Naive thymus-derived CD4-positive, alpha-beta T cell (primary cell): ENCODE measurements at regions not wholly inside any gene's neighbourhood (a gene's known extent, or its start where the extent isn't known, plus 50 kb on each side); places are given as distances from the start of the nearest gene placed in this dataset.

Experiments
- ATAC-seq: fragments of 150-1000 bp; cut with Tn5 transposase; 2 replicates; pipeline ENCODE4 v1.10.0; 2021; ENCODE audit warnings: mild to moderate bottlenecking, moderate library complexity
- CTCF ChIA-PET: fragments of 350-600 bp; sonication (Branson Sonifier 250); formaldehyde crosslinking; loops from one replicate; lab custom pipeline; 2021; ENCODE audit warnings: antibody characterized with exemption; lab: Charles Lee
- POLR2A ChIA-PET: fragments of 350-600 bp; sonication (Branson Sonifier 250); formaldehyde crosslinking; loops from one replicate; lab custom pipeline; 2021; ENCODE audit warnings: antibody characterized with exemption, inconsistent platforms; lab: Charles Lee
- DNase-seq, 9 donors: peaks; one replicate each; pipeline versions ENCODE4 v3.0.0 to v3.0.0-alpha.2; 2020 to 2022; ENCODE audit warnings: mixed read lengths in 1 of 9
- H3K27ac ChIP-seq: one replicate; pipeline ENCODE4 v1.7.0; 2013; ENCODE audit warnings: mild to moderate bottlenecking, low read depth, low read length, moderate library complexity
- H3K27me3 ChIP-seq, 2 donors: one replicate each; pipeline ENCODE4 v1.7.0; 2013; ENCODE audit warnings: low read length in 2 of 2, mild to moderate bottlenecking in 2 of 2, moderate library complexity in 2 of 2; ENCODE audit not compliant: control insufficient read depth in 2 of 2, insufficient read depth in 2 of 2
- H3K36me3 ChIP-seq, 3 experiments: 1 replicate in 2 of 3; 2 replicates in 1 of 3; pipeline ENCODE4 v1.7.0; 2013; ENCODE audit warnings: low read length in 3 of 3, mild to moderate bottlenecking in 3 of 3, moderate library complexity in 1 of 3; ENCODE audit not compliant: insufficient read depth in 3 of 3, control insufficient read depth in 2 of 3
- H3K4me1 ChIP-seq, 2 donors: one replicate each; pipeline ENCODE4 v1.7.0; 2013; ENCODE audit warnings: low read length in 2 of 2, mild to moderate bottlenecking in 2 of 2, moderate library complexity in 1 of 2; ENCODE audit not compliant: control insufficient read depth in 2 of 2, insufficient read depth in 2 of 2
- H3K4me3 ChIP-seq: 2 replicates; pipeline ENCODE4 v1.7.0; 2013; ENCODE audit warnings: mild to moderate bottlenecking, low read length
- H3K9me3 ChIP-seq, 3 experiments: 1 replicate in 2 of 3; 2 replicates in 1 of 3; pipeline ENCODE4 v1.7.0; 2013; ENCODE audit warnings: low read length in 3 of 3; ENCODE audit not compliant: control insufficient read depth in 2 of 3
- H3K27ac Mint-ChIP-seq, 9 donors: one replicate each; pipeline ENCODE4 v1.8.0; 2020 to 2022; ENCODE audit warnings: mixed read lengths in 9 of 9, mild to moderate bottlenecking in 8 of 9, moderate library complexity in 5 of 9, inconsistent platforms in 2 of 9
- H3K27me3 Mint-ChIP-seq, 5 donors: one replicate each; pipeline ENCODE4 v1.8.0; 2021 to 2022; ENCODE audit warnings: mixed read lengths in 5 of 5, mild to moderate bottlenecking in 1 of 5
- H3K36me3 Mint-ChIP-seq, 5 donors: one replicate each; pipeline ENCODE4 v1.8.0; 2020 to 2022; ENCODE audit warnings: mixed read lengths in 5 of 5, mild to moderate bottlenecking in 3 of 5, inconsistent platforms in 1 of 5
- H3K4me1 Mint-ChIP-seq, 7 donors: one replicate each; pipeline ENCODE4 v1.8.0; 2020 to 2022; ENCODE audit warnings: mixed read lengths in 7 of 7, mild to moderate bottlenecking in 3 of 7, inconsistent platforms in 1 of 7
- H3K4me3 Mint-ChIP-seq, 10 donors: one replicate each; pipeline ENCODE4 v1.8.0; 2020 to 2022; ENCODE audit warnings: mild to moderate bottlenecking in 10 of 10, mixed read lengths in 10 of 10, moderate library complexity in 6 of 10, inconsistent platforms in 2 of 10
- H3K9me3 Mint-ChIP-seq, 11 donors: one replicate each; pipeline ENCODE4 v1.8.0; 2020 to 2022; ENCODE audit warnings: mixed read lengths in 11 of 11, mild to moderate bottlenecking in 4 of 11, inconsistent platforms in 1 of 11, moderate library complexity in 1 of 11
- intact Hi-C, 2 donors: fragments of 100-400 bp; cut with micrococcal nuclease; formaldehyde crosslinking; loops; one replicate each; pipeline ENCODE4 v1.15.1; 2023

- POLR2A ChIA-PET = no interaction called here
- no peak for ATAC-seq
Observed at GRCh38 chr1:29761159-29761928, 525.0 kb downstream of the PTPRU start.

GRCh38 chr1:29760067-29760564, 523.8 kb downstream of the PTPRU start:
- Histone ChIP-seq H3K27me3 (peaks cover 0 to 4% of the 10 kb centered on the region in 2 donors), H3K27ac (no peak overlapping the region), H3K4me3 (no peak overlapping the region), H3K4me1 (no peaks in the 10 kb centered on the region), H3K36me3 (no peaks in the 10 kb centered on the region), H3K9me3 (no peaks in the 10 kb centered on the region)
- H3K4me3 Mint-ChIP-seq = no peak overlapping the region
- no peaks in the 10 kb centered on the region for H3K36me3 Mint-ChIP-seq
- ChIA-PET POLR2A (no interaction called here), CTCF (interaction anchor here (0.6 kb wide), 1 partner anchor 653 kb away, joined by 3 read pairs; no protein-coding TSS in a partner anchor)
- ATAC-seq = no peak
- peaks cover 0 to 2% (median 0%) of the 10 kb centered on the region in 7 donors for H3K4me1 Mint-ChIP-seq
- no peak overlapping the region for H3K27ac Mint-ChIP-seq
- DNase-seq = no peak
- intact Hi-C loops = no loop called here
- peaks cover 0 to 6% (median 0%) of the 10 kb centered on the region in 11 donors for H3K9me3 Mint-ChIP-seq
- H3K27me3 Mint-ChIP-seq = peaks cover 16 to 38% (median 27%) of the 10 kb centered on the region in 5 donors

More at GRCh38 chr1:29761159-29761928, 525.0 kb downstream of the PTPRU start:
- no peak overlapping the region for H3K4me3 ChIP-seq
- CTCF ChIA-PET = no interaction called here
- no peaks in the 10 kb centered on the region for H3K36me3 ChIP-seq
- peaks cover 18 to 50% (median 32%) of the 10 kb centered on the region in 5 donors for H3K27me3 Mint-ChIP-seq
- H3K9me3 Mint-ChIP-seq = peaks cover 0 to 6% (median 0%) of the 10 kb centered on the region in 11 donors
- no peak overlapping the region for H3K27ac Mint-ChIP-seq
- H3K27ac ChIP-seq = no peak overlapping the region
- peaks cover 0 to 4% of the 10 kb centered on the region in 2 donors for H3K27me3 ChIP-seq
- DNase-seq = no peak
- H3K4me1 ChIP-seq = no peaks in the 10 kb centered on the region
- intact Hi-C loops = no loop called here
- H3K4me1 Mint-ChIP-seq = peaks cover 0 to 2% (median 0%) of the 10 kb centered on the region in 7 donors
- no peaks in the 10 kb centered on the region for H3K36me3 Mint-ChIP-seq
- H3K4me3 Mint-ChIP-seq = no peak overlapping the region
- H3K9me3 ChIP-seq = no peaks in the 10 kb centered on the region

GRCh38 chr1:29758781-29759499, 522.6 kb downstream of the PTPRU start:
- ATAC-seq (no peak), DNase-seq (no peak)
- H3K4me1 Mint-ChIP-seq = peaks cover 0 to 2% (median 0%) of the 10 kb centered on the region in 7 donors
- H3K9me3 Mint-ChIP-seq = peaks cover 0 to 6% (median 0%) of the 10 kb centered on the region in 11 donors
- Histone ChIP-seq H3K9me3 (no peaks in the 10 kb centered on the region), H3K27ac (no peak overlapping the region), H3K36me3 (no peaks in the 10 kb centered on the region), H3K4me3 (no peak overlapping the region), H3K27me3 (peaks cover 0 to 4% of the 10 kb centered on the region in 2 donors), H3K4me1 (no peaks in the 10 kb centered on the region)
- intact Hi-C loops = no loop called here
- CTCF ChIA-PET = no interaction called here
- POLR2A ChIA-PET = no interaction called here
- peaks cover 6 to 26% (median 17%) of the 10 kb centered on the region in 5 donors for H3K27me3 Mint-ChIP-seq
- no peak overlapping the region for H3K27ac Mint-ChIP-seq
- no peaks in the 10 kb centered on the region for H3K36me3 Mint-ChIP-seq
- H3K4me3 Mint-ChIP-seq = no peak overlapping the region

- Histone ChIP-seq H3K27ac (no peak overlapping the region), H3K4me3 (no peak overlapping the region), H3K4me1 (no peaks in the 10 kb centered on the region), H3K36me3 (no peaks in the 10 kb centered on the region), H3K27me3 (peaks cover 0 to 4% of the 10 kb centered on the region in 2 donors), H3K9me3 (no peaks in the 10 kb centered on the region)
- no peaks in the 10 kb centered on the region for H3K36me3 Mint-ChIP-seq
- no peak overlapping the region for H3K4me3 Mint-ChIP-seq
- intact Hi-C loops = no loop called here
- POLR2A ChIA-PET = no interaction called here
- H3K4me1 Mint-ChIP-seq = peaks cover 0 to 2% (median 0%) of the 10 kb centered on the region in 7 donors
- peaks cover 0 to 3% (median 0%) of the 10 kb centered on the region in 11 donors for H3K9me3 Mint-ChIP-seq
- CTCF ChIA-PET = no interaction called here
- ATAC-seq (no peak), DNase-seq (no peak)
- no peak overlapping the region for H3K27ac Mint-ChIP-seq
- H3K27me3 Mint-ChIP-seq = peaks cover under 1 to 27% (median 11%) of the 10 kb centered on the region in 5 donors
Observed at GRCh38 chr1:29757866-29758780, 521.8 kb downstream of the PTPRU start.

- Mint-ChIP-seq H3K4me3 (no peak overlapping the region), H3K9me3 (peaks cover 0 to 2% (median 0%) of the 10 kb centered on the region in 11 donors), H3K36me3 (no peaks in the 10 kb centered on the region), H3K27ac (no peak overlapping the region), H3K27me3 (peaks cover 2 to 24% (median 11%) of the 10 kb centered on the region in 5 donors), H3K4me1 (peaks cover 0 to 2% (median 0%) of the 10 kb centered on the region in 7 donors)
- ATAC-seq = no peak
- ChIA-PET CTCF (no interaction called here), POLR2A (interaction anchor here (0.6 kb wide), 1 partner anchor 1731 kb away, joined by 3 read pairs; no protein-coding TSS in a partner anchor)
- Histone ChIP-seq H3K27me3 (peaks cover 0 to 4% of the 10 kb centered on the region in 2 donors), H3K27ac (no peak overlapping the region), H3K4me3 (no peak overlapping the region), H3K9me3 (no peaks in the 10 kb centered on the region), H3K36me3 (no peaks in the 10 kb centered on the region), H3K4me1 (no peaks in the 10 kb centered on the region)
- intact Hi-C loops = no loop called here
- no peak for DNase-seq
Observed at GRCh38 chr1:29756901-29757725, 520.8 kb downstream of the PTPRU start.
